ENCODE measurements at regions not wholly inside any gene's neighbourhood (a gene's known extent, or its start where the extent isn't known, plus 50 kb on each side); places are given as distances from the start of the nearest gene placed in this dataset.

GRCh38 chr2:234879671-234880455 is 72.0 kb upstream of the SH3BP4 start:
- TF ChIP-seq CTCF (IDR thresholded peaks at IDR 0.05) (no peak), POLR2A (IDR thresholded peaks at IDR 0.05) (no peak)

Data from tibial nerve (tissue), 3 donors.